Umbilical cord (tissue), 1 donor: ENCODE measurements at regions not wholly inside any gene's neighbourhood (a gene's known extent, or its start where the extent isn't known, plus 50 kb on each side); places are given as distances from the start of the nearest gene placed in this dataset.
"Not testable (repeated sequence)": the region's sequence is repeated elsewhere in the genome, so short reads cannot be mapped to it uniquely, and the experiment has no call there.

Experiments
- DNase-seq: peaks from one replicate; pipeline ENCODE4 v3.0.0-alpha.2; 2015; ENCODE audit warnings: low spot score

DNA sequence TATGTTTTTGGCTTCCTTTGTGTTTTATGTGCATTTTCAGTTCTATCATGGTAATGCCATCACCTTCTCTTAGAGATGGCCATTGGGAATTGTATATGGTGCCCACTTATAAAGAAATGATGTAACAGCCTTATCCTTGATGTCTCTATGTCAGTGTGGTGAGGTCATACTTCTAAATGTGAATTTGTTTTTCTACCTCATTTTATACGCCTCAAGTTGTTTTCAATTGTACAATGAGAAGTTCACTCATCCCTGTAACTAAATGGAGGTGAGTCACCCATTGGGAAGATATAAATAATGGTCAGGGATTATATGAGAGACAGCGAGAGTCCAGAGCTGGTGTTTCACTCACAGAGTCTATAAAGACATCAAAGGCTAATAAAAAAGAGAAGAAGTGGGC, 402.4 kb downstream of the AGTPBP1 start:
- peak; percentile 65 for DNase-seq

DNA sequence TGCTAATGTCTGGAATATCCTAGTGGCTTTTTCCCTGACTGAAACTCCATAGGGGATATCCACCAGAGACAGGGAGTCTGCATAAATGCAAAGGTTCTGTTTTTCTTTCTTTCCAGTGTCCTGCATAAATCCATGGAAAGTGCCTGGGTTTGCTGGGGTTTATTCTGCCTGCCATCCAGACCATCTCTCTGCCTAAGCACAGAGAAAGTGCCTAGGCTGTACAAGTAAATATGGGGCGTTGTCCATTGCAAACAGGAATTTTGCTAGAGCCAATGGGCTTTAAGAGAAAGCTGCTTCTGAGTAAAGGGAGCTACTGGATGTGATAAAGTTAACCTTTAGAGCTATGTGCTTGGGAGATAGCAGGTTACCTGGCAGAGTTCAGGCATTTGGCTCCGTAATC, 407.5 kb downstream of the AGTPBP1 start:
- DNase-seq = peak; percentile 51

DNA sequence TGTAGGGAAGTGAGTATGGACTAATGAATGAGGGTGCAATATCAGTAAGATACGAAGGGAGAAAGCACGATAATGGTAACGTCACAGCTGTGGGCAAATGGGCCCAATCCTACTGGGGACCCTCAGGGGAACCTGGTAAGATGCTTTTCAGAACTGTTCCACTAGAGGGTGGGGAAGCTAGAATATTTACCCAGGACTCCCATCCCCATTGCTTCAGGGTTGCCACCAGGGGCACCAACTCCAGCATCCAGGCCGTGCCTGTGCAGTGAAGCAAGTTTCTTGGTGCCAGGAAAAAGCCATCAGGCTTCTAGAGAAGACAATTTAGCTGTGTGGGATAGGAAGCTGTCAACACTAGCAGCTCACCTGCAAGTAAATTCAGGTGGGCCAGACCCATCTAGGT, 409.3 kb downstream of the AGTPBP1 start:
- DNase-seq = no peak

DNA sequence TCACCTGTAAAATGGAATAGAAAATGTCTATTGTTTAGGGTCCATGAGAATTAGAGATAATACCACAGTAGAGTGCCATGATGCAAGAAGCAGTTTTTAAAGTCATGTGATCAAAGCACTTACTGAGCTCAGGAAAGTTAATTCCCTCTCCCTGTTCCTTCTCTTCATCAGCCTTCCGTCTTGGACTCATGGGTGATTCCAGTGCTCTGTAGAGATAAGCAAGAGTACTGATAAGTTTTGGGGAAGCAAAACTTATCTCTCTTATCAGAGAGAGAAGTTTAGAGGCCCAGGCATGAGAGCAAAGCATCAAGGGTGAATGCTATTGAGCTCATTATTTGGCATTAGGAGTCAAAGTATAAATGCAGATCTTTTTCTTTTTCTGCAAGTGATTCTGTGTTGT, 410.1 kb downstream of the AGTPBP1 start:
- DNase-seq = peak; percentile 90

DNA sequence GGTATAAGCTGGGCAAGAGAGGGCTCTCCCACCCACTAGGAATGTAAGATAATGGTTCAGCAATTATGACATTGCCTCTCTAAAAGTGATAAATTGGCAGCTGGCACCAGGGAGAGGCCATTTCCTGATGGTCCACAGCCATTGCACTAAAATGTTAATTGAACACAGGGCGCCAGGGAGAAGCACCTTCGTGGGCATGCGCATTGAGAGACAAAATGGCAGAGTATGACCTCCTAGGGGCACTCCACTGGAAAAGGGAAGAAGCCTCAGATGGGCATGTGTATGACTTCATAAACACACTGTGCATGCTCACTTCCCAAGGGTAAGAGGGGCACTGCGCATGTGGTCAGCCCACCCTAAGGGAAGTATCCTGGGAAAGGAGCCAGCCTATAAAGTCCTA, 419.2 kb downstream of the AGTPBP1 start:
- DNase-seq = no peak

DNA sequence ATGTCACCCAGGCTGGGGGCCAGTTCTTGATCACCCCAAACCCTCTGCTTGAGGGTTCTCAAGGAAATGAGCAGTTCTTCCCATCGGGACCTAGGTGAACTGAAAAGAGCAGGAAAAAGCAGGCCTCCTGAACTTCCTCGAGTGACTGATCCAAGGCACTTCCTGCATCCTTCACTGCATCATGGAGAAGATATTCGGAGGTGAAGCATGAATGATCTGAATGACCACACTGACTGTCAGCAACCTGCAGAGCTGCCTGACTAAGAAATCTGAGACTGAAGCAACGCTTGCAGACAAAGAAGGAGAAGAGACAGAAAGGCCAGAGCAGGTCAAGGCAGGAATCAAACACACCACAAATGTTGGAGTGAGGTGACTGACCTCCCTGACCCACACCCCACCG, 420.2 kb downstream of the AGTPBP1 start:
- DNase-seq = no peak

DNA sequence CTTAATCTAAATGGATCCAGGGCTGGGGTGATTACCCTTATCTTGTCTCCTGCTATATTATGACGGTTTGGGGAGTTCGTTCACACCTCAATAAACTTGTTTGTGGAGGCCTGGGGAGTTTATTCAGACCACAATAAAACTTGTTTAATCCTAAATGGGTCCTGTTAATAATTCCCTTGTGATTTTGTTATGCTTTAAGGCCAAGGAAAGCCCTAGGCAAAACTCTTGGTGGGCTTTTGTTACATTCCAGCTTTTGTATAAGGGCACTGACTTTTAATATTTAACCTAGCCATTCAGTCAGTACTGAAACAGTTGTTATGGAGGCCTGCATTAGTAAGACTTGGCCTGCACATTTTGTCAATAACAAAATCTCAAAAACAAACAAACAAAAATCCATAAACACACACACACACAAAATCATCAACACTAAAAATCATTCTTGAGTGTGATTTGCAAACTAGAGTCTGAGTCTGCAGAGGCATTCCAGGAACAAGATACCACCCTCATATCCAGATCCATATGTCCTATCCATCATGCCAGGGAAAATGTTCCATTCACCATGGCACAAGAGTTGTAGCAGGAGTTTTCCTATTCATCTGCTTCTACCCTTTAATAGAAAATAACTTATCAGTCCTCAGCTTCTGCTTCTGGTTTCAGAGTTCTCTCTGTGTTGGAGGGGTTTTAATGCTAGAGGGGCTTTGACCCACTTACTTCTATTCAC, 421.7 kb downstream of the AGTPBP1 start:
- DNase-seq = no peak

DNA sequence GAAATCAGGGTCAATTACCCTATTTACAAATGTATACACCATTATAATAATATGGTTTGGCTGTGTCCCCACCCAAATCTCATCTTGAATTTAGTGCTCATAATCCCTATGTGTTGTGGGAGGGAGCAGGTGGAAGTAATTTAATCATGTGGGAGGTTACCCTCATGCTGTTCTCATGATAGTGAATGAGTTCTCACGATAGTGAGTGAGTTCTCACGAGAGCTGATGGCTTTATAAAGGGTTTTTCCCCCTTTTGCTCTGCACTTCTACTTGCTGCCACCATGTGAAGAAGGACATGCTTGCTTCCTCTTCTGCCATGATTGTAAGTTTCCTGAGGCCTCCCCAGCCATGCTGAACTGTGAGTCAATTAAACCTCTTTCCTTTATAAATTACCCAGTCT, 426.2 kb downstream of the AGTPBP1 start:
- not testable (repeated sequence) for DNase-seq

DNA sequence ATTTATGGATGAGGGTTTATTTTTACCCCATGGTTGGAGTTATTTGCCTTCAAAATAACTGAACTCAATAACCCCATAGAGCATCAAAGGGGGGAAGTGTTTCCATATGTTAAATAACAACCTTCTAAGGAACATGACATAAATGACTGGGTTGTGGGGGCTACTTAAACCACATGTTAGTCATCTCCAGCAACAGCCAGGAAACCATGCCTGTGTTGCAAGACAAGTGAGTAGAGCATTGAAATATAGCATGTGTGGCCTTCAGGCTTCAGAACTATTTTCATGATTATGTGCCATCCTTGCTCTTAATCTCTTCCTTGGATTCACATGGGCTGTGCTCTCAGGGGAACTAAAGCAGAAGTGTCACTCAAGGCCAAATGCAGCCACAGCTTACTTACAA, 431.2 kb downstream of the AGTPBP1 start:
- no peak for DNase-seq

DNA sequence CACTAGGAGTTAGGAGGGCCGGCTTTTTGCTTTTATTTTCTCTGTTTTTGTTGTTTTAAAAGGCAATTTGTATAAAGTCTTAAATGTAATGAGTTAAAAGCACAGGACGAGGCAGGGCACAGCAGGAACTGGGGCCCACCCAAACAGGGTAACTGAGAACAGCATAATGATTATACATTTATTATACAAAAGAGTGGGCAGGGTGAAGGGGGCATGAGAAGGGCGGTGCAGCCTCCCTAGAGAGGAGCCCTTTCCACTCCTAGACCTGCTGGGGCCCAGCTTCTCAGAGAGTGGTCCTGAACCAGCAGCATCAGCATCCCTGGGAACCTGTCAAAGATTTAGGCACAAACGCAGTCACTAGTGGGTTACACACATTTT, 438.0 kb downstream of the AGTPBP1 start:
- DNase-seq = no peak

DNA sequence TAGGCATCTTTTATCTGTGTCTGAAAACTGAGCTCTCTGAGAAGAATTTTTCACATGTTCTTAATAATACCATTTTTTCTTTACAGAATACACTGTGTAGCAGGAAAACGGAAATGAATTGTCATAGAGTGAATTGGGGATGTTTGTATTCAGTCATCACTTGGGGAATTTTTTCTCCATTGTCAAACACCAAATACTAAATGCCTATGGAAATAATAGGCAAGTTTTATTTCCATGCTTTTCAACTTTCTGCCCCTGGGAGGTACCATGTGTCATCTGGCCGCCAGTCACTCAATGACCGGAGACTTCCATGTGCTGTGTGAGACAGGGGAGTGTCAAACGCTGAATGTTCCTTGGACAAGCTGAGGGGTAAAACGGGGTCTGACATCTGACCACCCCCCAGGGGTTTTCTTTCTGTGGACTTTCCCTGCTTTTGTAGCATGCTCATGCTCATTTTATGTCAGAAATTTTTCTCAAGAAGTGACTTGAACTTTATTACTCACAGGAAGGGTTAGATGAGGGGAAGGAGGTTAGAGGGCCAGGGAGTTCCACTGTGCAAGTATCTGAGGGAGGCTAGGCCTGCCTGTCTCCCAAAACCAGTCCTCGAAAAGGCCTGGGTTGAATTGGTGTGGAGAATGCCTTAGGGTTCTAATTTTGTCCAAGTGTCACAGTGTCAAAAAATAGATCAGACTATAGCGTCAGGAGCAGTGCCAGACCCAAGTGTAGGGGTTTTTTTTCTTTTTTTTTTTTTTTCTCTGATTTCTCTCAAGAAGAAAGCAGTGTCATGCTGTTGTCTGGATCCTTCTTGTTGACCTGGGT, 438.6 kb downstream of the AGTPBP1 start:
- no peak for DNase-seq

DNA sequence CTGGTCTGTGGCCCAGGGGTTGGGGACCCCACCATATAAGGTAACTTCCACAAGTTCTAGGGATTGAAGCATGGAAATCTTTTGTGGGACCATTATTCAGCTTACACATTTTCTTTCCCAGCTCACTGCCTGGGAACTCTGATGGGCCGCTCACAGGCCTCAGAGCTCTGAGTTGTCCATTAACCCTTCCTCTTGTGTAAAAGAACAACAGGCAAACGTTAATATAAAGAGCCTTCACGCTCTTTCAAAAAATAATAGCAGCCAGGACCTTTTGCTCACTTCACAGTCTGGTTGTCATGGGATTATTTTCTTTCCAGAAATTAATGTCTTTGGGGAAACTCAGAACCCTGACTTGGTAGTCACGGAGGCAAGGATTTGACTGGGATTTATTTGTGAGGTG, 443.3 kb downstream of the AGTPBP1 start:
- DNase-seq = no peak

DNA sequence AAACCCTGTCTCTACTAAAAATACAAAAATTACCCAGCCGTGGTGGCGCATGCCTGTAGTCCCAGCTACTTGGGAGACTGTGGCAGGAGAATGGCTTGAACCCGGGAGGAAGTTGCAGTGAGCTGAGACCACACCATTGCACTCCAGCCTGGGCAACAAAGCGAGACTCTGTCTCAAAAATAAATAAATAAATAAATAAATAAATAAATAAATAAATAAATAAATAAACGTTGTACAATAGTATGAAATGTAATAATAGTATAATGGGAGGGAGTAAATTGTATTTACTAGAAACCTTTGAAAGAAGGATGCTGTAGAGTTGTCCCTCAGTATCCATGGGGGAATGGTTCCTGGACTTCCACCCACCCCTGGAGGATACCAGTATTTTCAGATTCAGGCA, 446.5 kb downstream of the AGTPBP1 start:
- not testable (repeated sequence) for DNase-seq

DNA sequence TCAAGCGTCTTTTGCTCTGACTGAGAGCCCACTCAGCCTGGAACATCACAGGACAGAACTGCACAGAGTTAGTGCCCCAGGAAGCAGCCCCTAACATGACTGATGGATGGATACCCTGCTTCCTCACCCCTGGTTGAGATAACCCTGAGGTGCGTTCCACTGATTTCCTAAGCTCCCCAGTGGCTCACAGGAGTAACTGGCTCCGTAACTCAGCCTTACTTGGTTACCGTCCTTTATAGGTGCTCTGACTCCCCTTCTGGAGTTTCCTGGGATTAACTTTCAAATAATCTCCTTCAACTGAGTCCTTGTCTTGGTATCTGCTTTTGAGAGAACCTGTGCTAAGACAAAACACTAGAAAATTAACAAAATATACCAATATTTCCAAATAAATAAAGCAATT, 449.5 kb downstream of the AGTPBP1 start:
- no peak for DNase-seq

DNA sequence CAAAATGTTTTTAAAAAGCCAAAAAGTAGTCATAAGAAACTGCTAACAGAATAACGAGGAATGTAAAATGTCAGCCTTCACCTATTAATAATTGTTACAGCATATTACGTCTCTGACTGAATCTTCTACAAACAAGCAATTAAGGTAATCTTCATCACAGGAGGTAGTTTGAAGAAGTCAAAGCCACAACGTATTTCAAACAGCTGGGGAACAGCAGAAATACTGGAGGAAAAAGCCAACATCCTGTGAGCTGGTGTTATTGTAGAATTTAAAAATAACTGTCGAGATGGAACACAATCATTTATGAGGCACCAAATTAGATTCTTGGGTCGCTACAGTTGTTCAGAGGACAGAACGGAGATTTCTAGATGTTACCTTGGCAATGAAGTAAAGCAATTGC, 450.5 kb downstream of the AGTPBP1 start:
- DNase-seq = no peak

DNA sequence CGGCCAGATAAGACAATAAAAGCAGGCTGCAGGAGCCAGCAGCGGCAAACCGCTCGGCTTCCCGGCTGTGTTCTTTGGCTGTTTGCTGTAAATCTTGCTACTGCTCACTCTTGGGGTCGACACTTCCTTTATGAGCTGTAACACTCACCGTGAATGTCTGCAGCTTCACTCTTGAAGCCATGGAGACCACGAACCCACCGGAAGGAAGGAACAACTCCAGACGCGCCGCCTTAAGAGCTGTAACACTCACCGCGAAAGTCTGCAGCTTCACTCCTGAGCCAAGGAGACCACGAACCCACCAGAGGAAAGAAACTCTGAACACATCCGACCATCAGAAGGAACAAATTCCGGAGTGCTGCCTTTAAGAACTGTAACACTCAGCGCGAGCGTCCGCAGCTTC, 451.7 kb downstream of the AGTPBP1 start:
- no peak for DNase-seq

DNA sequence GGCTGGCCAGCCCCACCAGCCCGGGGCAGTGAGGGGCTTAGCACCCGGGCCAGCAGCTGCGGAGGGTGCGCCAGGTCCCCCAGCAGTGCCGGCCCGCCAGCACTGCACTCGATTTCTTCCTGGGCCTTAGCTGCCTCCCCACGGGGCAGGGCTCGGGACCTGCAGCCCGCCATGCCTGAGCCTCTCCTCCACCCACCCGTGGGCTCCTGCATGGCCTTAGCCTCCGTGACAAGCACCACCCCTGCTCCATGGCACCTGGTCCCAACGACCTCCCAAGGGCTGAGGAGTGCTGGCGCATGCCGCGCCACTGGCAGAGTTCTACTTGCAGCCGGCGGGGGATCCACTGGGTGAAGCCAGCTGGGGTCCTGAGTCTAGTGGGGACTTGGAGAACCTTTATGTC, 452.6 kb downstream of the AGTPBP1 start:
- DNase-seq = no peak

DNA sequence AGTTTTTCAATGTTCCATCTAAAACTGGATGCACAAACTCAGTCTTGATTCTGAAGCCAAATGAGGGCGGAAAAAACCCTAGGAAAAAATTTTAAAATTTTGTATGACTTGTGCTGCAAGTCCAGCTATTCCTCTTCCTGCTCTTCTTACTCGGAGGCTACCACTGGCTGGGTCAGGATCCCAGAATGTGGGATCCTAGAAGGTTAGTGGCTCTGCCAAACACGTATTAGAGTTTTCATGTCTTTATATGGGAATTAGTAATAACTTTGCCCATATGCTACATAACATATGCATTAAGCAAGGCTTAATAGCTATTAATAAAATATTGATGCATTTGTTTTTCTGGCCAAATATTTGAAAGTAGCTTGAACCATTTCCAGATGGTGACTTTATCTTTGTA, 458.3 kb downstream of the AGTPBP1 start:
- DNase-seq = peak; percentile 44

DNA sequence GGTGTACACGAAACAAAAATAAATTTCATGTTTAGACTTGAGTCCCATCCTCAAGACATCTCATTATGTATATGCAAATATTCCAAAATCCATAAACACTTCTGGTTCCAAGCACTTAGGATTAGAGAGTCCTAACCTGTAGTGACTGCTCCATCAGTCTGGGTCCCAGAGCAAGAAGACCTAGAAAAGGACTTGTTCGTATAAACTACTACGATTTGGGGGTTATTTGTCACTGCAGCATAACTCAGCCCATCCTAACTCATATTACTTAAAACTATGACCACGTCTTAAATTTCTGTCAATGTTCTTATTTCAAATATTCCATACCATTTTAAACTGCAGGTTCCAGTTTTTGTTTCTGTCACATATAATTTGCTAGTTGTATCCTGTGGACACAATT, 463.0 kb downstream of the AGTPBP1 start:
- no peak for DNase-seq

DNA sequence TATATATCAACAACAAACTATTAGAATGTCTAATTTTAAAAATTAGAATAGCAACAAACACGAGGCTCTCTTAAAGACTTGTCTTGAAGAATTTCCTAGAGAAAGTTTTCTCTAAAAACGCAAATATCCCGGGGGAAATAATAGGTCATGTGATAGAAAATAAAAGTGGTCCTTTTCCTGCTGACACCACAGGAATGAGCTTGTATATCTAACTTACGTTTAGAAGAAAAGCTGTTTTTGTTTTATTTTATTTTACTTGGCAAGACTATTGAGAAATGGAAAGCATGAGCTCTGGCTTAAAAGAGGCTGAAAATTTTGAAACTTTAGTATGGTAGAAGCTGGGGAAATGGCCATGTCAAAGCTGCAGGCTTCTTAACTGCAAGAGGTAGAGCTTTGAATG, 465.0 kb downstream of the AGTPBP1 start:
- DNase-seq = no peak

DNA sequence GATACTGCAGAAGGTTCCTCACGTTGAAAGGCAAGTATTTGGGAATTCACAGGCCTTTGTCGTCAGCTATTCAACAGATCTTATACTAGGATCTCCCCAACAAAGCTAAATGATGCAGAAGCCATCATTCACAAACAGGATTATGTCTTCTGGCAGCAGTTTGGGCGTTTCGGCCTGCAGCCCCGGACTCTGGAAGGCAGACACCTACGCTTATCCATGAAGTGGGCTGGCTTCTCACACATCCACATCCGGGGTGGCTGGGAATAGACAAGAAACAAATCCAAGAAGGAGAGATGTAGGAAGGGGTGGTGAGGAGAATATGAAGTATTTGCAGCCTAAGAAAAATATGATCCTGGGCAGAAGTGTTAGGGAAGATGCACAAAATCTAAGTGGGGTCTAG, 471.9 kb downstream of the AGTPBP1 start:
- no peak for DNase-seq

DNA sequence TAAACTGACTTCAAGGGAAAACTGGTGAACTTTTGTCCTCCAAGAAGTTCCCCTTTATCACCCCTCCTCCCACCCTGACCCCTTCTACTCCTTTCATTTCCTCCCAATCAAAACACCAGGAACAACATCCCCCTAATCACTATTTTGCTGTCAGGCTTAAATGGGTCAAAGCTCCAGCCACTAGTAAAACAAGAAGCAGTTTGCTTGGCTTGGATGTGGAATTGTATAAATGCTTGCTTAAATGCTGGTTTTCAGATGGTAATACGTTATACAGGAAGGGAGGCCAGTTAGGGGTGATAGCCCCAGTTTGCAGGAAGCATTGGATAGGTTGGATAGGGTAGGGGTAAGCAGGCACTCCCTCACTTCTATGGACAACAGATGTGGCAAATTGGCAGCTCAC, 473.6 kb downstream of the AGTPBP1 start:
- peak; percentile 57 for DNase-seq

DNA sequence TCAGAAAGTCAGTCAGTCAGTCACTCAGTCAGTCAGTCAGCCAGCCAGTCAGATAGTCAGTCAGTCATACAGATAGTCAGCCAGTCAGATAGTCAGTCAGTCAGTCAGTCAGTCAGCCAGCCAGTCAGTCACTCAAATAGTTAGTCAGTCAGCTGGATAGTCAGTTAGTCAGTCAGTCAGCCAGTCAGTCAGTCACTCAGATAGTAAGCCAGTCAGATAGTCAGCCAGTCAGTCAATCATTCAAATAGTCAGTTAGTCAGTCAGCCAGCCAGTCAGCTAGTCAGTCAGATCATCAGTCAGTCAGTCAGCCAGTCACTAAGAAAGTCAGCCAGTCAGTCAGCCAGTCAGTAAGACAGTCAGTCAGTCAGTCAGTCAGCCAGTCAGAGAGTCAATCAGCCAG, 477.1 kb downstream of the AGTPBP1 start:
- DNase-seq = no peak
